Bronchial epithelial cell (primary cell): ENCODE measurements at regions not wholly inside any gene's neighbourhood (a gene's known extent, or its start where the extent isn't known, plus 50 kb on each side); places are given as distances from the start of the nearest gene placed in this dataset.

Source experiments
- DNase-seq: peaks from one replicate; pipeline ENCODE4 v3.0.0-alpha.2; 2010; ENCODE audit warnings: low read depth
- FAIRE-seq: peaks from 2 replicates; lab custom pipeline; 2011; peaks lifted over from hg19 to GRCh38; lab: Jason Lieb, UNC
- H3K27me3 ChIP-seq: 2 replicates; pipeline ENCODE4 v1.5.1; 2011; ENCODE audit warnings: low read length; ENCODE audit not compliant: control insufficient read depth, insufficient read depth
- H3K36me3 ChIP-seq: 2 replicates; pipeline ENCODE4 v1.5.1; 2011; ENCODE audit warnings: low read length; ENCODE audit not compliant: control insufficient read depth, insufficient read depth
- H3K4me3 ChIP-seq: 2 replicates; pipeline ENCODE4 v1.5.1; 2011; ENCODE audit warnings: mild to moderate bottlenecking, low read depth, low read length, control low read depth
- TF ChIP-seq, protein P1 (sequence below): IDR thresholded peaks from 2 replicates; pipeline ENCODE4 v1.5.1; 2011; ENCODE audit warnings: mild to moderate bottlenecking, moderate library complexity, low read length, control low read depth, inconsistent platforms; ENCODE audit not compliant: insufficient read depth, severe bottlenecking

DNA sequence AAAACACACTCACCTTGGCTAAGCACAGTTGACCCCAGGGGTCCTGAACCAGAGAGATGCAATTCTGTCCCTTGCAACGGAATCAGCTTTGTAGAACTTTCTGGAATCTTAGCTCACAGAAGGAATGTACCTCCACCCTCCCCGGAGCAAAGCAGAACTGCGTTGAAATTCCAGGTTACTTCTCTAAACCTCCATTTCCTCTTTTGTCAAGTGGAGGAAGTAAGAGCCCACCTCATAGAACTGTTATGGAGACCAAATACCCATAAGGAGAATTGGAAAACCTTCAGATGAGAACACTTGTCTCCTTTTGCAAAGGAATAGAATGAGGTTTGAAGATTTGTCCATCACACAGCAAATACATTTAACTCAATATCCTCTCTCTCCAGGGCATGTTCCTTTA is 86.6 kb upstream of the RBBP6 start:
- DNase-seq (no peak), FAIRE-seq (no peak)
- H3K4me3 ChIP-seq: no peak overlapping the region
- H3K36me3 ChIP-seq: no peaks in the 10 kb centered on the region
- TF ChIP-seq, protein P1, sequence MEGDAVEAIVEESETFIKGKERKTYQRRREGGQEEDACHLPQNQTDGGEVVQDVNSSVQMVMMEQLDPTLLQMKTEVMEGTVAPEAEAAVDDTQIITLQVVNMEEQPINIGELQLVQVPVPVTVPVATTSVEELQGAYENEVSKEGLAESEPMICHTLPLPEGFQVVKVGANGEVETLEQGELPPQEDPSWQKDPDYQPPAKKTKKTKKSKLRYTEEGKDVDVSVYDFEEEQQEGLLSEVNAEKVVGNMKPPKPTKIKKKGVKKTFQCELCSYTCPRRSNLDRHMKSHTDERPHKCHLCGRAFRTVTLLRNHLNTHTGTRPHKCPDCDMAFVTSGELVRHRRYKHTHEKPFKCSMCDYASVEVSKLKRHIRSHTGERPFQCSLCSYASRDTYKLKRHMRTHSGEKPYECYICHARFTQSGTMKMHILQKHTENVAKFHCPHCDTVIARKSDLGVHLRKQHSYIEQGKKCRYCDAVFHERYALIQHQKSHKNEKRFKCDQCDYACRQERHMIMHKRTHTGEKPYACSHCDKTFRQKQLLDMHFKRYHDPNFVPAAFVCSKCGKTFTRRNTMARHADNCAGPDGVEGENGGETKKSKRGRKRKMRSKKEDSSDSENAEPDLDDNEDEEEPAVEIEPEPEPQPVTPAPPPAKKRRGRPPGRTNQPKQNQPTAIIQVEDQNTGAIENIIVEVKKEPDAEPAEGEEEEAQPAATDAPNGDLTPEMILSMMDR: no peak
- no peaks in the 10 kb centered on the region for H3K27me3 ChIP-seq

DNA sequence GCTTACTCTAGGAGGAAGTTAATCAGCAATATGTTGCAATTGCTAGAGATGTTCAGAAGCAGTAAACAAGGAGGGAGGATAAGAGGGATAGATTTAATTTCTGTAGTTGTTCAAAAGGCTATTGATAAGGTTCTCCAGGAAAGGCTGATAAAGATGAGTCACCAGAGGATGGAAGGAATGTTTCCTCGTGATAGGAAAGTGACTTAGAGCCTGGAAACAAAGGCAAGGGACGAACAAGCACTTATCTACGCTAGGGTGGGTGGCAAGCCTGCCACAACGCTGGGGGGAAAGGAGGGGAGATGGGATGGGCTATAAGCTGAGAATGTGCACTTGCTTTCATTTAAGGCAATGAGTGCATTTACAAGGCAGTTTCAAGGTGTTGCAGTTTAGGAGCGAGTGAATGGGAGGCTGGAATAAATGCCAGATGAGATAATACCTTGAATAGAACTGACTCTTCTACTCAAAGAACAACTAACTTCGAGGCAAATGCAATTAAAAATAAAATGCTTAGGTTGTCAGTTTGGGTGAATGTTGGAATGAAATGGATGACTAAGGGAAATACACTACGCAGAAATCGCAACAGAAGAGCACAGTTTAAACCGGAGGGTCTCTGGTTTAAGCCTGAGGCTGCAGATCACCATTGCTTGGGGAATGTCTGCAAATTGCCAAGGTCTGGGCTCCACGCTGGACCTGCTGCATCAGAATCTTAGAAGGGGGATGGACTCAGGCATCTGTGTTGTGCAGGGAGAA is 76.0 kb upstream of the RBBP6 start:
- H3K27me3 ChIP-seq: no peaks in the 10 kb centered on the region
- H3K4me3 ChIP-seq: no peak overlapping the region
- FAIRE-seq: no peak
- TF ChIP-seq, protein P1: no peak
- no peaks in the 10 kb centered on the region for H3K36me3 ChIP-seq
- DNase-seq: no peak

DNA sequence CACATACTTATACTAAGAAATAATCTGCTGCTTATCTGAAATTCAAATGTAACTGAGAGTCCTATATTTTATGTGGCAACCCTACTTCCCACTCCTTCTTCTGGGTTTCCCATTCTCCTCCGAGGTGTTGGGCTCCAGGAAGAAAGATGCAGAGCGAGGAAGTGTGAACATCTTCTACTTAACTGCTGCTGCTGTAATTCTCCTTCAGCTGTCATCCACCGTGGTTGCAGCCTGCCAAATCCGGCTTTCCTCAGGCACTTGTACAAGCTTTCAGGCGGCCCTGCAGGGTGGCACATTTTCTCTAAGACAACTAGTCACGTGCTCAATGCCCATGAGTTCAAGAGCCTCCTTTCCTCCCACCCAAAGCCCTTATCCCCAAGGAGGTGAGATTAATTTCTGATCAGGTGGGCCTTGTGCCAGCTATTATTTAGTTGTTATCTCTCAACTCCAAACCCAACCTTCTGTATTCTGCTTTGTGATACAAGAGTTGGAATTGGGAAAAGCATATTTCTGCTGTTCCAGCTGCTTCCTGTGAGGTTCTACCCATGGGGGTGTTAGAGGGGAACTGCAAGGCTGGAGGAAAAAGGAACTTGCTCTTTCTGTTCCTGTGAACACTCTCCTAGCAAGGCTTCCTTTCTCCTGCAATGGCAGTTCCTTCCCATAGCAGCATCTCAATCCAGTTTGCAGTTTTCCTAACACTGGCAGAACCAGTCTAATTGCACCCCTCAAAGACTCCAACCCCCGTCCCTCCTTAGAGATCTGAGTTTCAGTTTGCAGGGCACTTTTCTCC is 67.6 kb upstream of the RBBP6 start:
- H3K4me3 ChIP-seq: no peak overlapping the region
- H3K27me3 ChIP-seq: no peaks in the 10 kb centered on the region
- no peak for FAIRE-seq
- DNase-seq: no peak
- H3K36me3 ChIP-seq: no peaks in the 10 kb centered on the region
- TF ChIP-seq, protein P1: no peak

DNA sequence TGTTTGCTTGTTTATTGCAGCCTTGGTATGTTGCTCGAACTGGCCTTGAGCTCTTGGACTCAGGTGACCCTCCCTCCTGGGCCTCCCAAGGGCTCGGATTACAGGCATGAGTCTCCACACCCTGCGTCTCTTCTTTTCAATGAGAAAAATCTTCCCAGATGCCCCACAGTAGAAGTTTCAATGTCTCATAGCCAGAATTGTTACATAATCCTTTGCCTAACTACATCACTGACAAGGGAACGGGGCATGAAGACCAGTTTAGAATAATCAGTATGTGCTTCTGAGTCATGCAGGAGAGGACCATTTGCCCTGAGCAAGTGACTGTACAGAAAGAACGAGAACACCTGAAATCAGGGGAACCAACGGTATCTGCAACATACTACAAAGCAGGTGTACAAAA is 61.9 kb upstream of the RBBP6 start:
- H3K4me3 ChIP-seq: no peak overlapping the region
- no peaks in the 10 kb centered on the region for H3K27me3 ChIP-seq
- no peak for FAIRE-seq
- H3K36me3 ChIP-seq: no peaks in the 10 kb centered on the region
- no peak for DNase-seq
- TF ChIP-seq, protein P1: no peak

DNA sequence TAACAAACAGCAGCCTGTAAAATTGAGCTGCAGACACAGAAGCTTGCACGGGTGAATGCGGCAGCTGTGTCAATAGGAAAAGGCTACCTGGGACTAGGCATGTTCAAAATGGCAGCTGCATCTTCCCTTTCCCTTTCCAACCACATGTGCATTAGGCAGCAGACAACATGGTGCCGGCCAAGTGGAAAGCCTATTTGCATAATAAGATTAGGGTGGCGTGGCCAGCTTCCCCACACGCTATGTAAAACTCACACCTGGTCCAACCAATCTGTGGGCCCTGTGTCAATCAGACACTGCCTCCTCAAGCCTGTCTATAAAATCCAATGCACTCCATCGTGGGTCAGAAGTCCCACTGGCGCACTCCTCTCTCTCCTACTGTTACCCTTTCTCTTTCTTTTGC is 61.0 kb upstream of the RBBP6 start:
- Histone ChIP-seq H3K4me3 (no peak overlapping the region), H3K36me3 (no peaks in the 10 kb centered on the region), H3K27me3 (no peaks in the 10 kb centered on the region)
- no peak for FAIRE-seq
- TF ChIP-seq, protein P1: no peak
- no peak for DNase-seq
